NCI-H2029 (cell line): ENCODE measurements at regions not wholly inside any gene's neighbourhood (a gene's known extent, or its start where the extent isn't known, plus 50 kb on each side); places are given as distances from the start of the nearest gene placed in this dataset.

ENCODE experiments used
- DNase-seq: peaks from one replicate; lab custom pipeline; 2025; lab: John Stamatoyannopoulos, UW

DNA sequence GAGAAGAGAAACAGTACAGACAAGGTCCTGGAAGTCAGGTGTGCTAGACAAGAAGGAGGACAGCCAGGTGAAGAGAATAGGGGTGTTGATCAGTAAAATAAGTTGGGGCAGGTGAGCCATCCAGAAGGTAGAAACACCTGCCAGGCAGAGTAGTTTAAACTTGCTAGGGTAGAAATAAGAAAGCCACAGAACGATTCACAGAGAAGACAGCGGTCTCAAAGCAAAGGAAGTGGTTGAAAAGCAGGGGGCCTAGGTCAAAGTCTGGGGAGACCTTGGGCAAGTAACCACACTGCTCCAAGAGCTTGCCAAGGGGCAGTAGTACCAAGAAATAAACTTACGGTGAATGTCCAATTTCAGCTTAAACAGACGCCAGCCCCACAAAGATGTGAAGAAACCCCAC, 116.6 kb upstream of the PROX1 start:
- DNase-seq = no peak

DNA sequence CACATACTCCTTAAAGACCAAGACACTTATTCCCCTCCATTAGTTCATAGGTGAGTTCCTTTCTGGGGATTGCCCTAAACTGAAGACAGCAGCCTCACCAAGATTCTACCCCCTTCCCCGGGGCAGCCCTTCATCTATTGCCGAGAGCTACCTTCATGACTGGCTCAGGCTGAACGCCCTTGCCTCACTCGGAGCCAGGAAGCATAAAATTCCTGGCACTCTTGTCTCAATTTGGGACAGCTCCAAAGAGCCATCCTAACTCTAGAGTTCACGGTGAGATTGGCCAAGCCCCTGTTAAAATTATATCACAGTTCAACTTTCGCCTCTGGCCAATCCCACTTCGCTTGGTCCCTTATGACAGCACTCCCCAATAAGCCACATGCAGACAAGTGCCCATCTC, 113.0 kb upstream of the PROX1 start:
- DNase-seq = no peak

GRCh38 chr1:213876531-213876930, 111.2 kb upstream of the PROX1 start:
- no peak for DNase-seq

GRCh38 chr1:213883618-213884017, 104.2 kb upstream of the PROX1 start:
- DNase-seq = no peak

DNA sequence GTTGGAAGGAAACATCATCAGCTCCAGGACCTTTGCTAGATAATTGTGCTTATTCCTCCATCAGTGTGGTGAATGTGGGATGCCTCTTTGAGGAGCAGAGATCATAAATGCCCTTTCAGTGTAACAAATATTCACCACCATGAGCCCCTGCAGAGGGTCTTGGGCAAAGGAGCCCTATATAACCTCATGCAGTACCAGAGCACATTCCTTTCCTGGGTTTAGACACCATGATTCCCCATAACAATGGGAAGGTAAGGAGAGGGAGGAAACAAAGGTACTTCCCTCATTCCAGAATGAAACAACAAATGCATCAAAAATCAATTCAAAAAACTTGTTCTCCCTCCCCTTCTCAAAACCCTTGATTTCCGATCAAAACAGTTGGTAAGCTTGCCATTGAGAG, 103.4 kb upstream of the PROX1 start:
- DNase-seq = no peak

- DNase-seq = no peak
These were observed 102.8 kb upstream of the PROX1 start for GRCh38 chr1:213884942-213885341.

DNA sequence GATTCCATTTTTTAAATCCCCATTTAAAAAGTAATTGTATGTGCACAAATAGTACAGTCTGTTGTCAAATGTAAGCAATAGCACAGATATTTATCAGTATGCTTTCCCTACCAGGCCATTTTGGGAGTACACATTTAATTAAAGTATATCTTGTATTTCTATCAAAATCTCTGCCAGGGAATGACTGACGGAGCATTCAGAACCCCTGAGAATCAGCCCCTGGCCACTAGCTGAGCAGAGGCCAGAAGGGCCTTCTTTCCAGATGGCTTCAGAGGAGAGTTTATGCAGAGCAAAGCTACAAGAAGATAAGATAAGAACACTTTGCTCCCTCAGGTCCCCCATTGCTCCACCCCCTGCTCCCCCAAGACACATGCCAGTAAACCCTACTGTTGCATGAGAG, 99.9 kb upstream of the PROX1 start:
- DNase-seq = no peak

DNA sequence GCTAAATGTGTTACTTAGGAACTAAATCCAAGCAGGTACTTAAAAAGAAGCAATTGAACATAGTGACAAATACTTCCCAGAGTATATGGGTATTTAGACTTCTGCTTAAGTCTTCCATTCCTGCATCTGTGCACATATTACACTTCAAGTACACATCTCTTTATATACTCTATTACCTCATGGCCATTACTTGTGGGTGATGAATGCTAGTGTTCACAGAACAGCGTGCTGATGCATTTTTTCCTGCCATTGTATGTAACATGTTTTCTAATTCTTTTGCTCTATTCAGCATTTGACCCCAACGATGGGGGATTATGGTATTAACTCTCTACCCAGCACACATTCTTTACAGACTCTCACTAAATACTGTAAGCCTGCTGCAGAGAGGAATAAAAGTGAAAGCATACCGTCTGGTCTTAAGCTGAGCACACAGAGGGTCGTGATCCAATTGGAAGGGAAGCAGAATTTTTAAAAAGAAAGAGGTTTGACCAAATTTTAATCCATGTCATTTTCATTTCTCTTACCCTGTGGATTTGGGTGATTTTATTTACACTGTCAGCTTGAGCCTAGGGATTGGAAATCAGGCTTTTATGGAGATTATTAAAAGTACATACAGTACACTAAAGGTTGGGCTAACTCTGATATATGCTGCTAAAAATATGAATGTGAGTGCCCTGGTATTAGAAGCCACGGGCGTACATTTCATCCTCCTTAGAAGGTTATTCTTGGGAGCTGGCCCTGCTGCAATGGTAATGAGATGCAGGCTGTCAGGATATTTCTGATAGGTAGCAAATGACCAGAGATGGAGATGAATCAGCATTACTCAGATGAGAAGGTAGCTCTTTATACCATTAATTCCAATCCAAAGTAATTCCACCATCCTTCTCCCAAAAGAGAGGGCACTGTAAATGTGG, 95.5 kb upstream of the PROX1 start:
- DNase-seq = no peak

- DNase-seq = no peak
These were observed 89.1 kb upstream of the PROX1 start for GRCh38 chr1:213898684-213899083.

DNA sequence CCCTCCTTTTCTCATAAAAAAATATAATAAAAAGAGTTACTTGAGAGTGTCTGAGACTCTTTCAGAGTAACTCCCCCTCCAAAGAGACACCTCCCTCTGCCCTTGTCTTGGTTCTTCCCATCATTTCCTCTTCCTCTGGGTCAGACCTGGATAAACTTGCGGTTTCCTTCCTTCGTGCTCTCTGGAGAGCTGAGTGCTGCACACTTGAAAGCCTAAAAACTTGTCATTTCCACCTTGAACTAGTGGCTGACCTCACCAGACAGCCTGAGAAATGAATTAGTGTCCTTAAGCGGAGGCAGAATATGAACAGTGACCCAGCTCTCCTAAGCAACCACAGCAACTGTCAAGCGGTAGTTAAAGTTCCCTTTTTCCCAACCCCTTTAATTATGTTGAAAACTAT, 88.4 kb upstream of the PROX1 start:
- no peak for DNase-seq

- no peak for DNase-seq
These were observed 82.4 kb upstream of the PROX1 start for GRCh38 chr1:213905344-213905743.

DNA sequence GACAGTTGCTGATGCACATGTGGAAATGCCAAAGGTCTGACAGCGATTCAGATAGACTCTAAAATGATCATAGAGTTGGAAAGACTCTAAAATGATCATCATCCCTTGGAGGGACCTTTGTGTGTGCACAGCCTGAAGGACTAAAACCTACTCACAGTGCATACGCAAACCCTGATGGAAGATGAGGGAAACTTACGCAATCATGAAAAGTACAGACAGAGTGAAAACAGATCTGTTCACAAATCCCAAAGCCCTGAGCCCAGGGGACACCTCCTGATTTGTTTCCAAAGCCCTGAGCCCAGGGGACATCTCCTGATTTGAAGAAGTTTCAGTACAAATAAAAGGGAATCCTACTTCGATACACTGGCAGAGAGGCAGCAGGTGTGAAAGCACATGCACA, 79.3 kb upstream of the PROX1 start:
- DNase-seq = no peak

DNA sequence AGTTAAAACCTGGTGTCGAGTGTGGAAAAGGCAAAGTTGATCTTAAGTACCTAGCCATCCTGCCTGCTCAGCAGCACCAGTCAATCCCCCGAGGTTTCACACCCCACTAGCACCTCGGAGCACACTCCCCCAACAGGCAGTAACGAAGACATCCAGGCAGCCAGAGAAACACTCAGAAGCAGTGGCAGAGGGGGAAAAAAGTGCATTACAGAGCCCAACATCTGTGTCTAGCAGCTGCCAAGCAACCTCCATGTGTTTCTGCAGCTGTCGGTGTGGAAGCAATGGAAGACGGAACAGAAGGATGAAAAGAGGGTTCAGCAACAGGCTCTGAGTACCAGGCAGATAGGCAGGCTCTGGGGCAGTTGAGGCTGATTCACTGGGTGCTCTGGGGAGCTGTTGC, 73.4 kb upstream of the PROX1 start:
- no peak for DNase-seq

DNA sequence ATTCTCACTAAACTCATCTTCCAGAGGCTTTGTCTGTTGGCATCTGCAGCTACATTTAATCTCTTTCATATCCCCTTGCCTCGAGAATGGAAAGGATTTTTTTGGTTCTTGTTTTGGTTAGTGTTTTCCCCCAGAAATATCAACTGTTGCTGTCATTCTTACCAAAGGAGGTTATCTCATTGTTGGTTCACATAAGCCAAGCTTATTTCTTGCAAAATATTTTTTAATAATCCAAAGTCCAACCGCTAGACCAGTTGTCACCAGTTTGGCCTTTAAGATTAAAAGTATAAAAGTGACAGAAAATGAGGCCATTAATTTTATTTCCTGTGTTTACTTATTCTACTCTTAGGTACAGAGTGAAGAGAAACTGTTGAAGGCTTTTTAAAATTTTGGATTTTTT, 66.5 kb upstream of the PROX1 start:
- no peak for DNase-seq

GRCh38 chr1:213921712-213922111, 66.1 kb upstream of the PROX1 start:
- DNase-seq = no peak

DNA sequence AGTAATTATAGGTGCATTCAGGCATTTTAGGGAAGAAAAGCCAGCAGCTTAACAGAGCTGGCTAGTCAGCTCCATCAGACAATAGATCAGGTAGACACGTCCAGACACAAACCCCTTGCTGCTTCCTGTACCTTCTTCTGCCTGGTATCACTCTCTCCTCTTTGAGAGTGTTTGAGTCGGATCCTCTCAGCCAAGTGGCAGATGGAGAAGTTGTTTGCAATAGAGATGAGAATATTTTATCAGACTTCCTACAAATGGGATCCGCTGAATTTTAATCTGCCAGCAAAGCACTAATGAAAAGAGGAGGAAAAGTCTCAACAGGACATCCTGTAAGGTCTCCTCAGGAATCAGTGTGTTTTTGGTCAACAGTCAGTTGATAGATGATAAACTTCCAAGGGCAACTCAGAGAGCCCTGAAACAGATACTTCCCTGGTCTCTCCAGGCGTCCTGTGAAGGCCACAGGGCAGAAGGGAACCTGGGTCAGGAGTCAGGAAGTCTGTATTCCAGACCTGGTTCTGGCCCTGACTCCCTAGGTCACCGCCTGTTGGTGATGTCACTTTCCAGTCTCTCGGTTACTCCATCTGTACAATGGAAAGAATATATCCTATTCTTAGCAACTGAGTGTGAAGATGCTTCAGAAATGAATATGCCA, 62.1 kb upstream of the PROX1 start:
- DNase-seq = no peak

DNA sequence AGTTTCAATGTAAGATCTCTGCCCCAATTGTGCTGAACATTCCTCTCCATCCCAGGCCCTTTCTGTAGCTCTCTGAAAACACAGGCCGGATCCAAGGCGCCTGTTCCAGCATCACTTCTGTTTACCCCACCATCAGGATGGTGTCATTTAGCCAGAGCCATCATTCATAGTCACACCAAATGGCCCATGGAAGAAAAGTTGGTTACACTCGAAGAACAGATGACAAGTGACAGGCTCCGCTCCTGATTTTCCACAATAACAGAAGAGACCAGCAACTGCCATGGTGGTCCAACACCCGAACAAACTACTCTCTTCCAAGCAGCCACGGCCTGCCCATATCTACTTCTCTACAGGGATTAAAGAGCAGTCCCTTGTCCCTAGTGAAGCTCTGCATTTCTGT, 59.9 kb upstream of the PROX1 start:
- DNase-seq = no peak

GRCh38 chr1:213929398-213929797, 58.4 kb upstream of the PROX1 start:
- DNase-seq = no peak

- DNase-seq = no peak
These were observed 55.9 kb upstream of the PROX1 start for GRCh38 chr1:213931836-213932235.

GRCh38 chr1:213933336-213933735, 54.4 kb upstream of the PROX1 start:
- no peak for DNase-seq

GRCh38 chr1:213934649-213935048, 53.1 kb upstream of the PROX1 start:
- DNase-seq = peak; percentile 93

- no peak for DNase-seq
These were observed 51.2 kb upstream of the PROX1 start for GRCh38 chr1:213936571-213936970.
